ENCODE measurements at regions not wholly inside any gene's neighbourhood (a gene's known extent, or its start where the extent isn't known, plus 50 kb on each side); places are given as distances from the start of the nearest gene placed in this dataset.

GRCh38 chr21:18951271-18952038 is 547.9 kb upstream of the TMPRSS15 start:
- no peaks in the 10 kb centered on the region for H3K27me3 ChIP-seq (ENCODE audit: control insufficient read depth in 2 of 2, insufficient read depth in 2 of 2, low read length in 2 of 2)
- no peak overlapping the region for H3K4me2 ChIP-seq (ENCODE audit: insufficient read depth, low read length)
- H3K79me2 ChIP-seq (ENCODE audit: control insufficient read depth, insufficient read depth, low read length): no peaks in the 10 kb centered on the region
- H3K4me3 ChIP-seq (replicated peaks in 1 of 3; ENCODE audit: insufficient read depth in 1 of 3, low read depth in 1 of 3, low read length in 3 of 3): no peak overlapping the region
- H3K36me3 ChIP-seq (ENCODE audit: control insufficient read depth in 2 of 2, extremely low read depth in 1 of 2, insufficient read depth in 2 of 2, low read length in 2 of 2): no peaks in the 10 kb centered on the region
- H3K9me3 ChIP-seq (replicated peaks; ENCODE audit: control insufficient read depth, insufficient read depth, low read length): no peaks in the 10 kb centered on the region
- no peak overlapping the region for H2AFZ ChIP-seq (ENCODE audit: low read depth, low read length)
- DNase-seq (ENCODE audit: low read depth, low spot score) (no peak), FAIRE-seq (no peak)
- H3K27ac ChIP-seq (ENCODE audit: insufficient read depth, low read depth, low read length): no peak overlapping the region
- BruUV-seq (replicated peaks): no TSS peak
- dilution Hi-C loops (cut with MboI; ENCODE audit: extremely low pct_ligation_motif_present, low sequenced_read_pairs) (no loop called here), intact Hi-C loops (cut with micrococcal nuclease) (no loop called here)
- H4K20me1 ChIP-seq (replicated peaks; ENCODE audit: control insufficient read depth, extremely low read depth, insufficient read depth, low read length): no peaks in the 10 kb centered on the region
- no peaks in the 10 kb centered on the region for H3K4me1 ChIP-seq (ENCODE audit: control insufficient read depth, extremely low read depth, insufficient read depth, low read length)
- no peaks in the 10 kb centered on the region for H3K9me1 ChIP-seq (replicated peaks; ENCODE audit: control insufficient read depth, extremely low read depth, insufficient read depth, low read length)
- CTCF ChIA-PET: no interaction called here
- TF ChIP-seq CTCF (IDR thresholded peaks at IDR 0.05; ENCODE audit: extremely low read depth in 1 of 2, insufficient read depth in 1 of 2, low read depth in 1 of 2, low read length in 2 of 2) (peak in 1 of 2 donors; percentile 22), MAX (IDR thresholded peaks at IDR 0.05; ENCODE audit: insufficient read depth, insufficient read length) (no peak)
- no peak overlapping the region for H3K9ac ChIP-seq (replicated peaks; ENCODE audit: extremely low read depth, insufficient read depth, low read length)
- POLR2A ChIA-PET: no interaction called here

- no peaks in the 10 kb centered on the region for H3K27me3 ChIP-seq (ENCODE audit: control insufficient read depth in 2 of 2, insufficient read depth in 2 of 2, low read length in 2 of 2)
- H3K9me1 ChIP-seq (replicated peaks; ENCODE audit: control insufficient read depth, extremely low read depth, insufficient read depth, low read length): no peaks in the 10 kb centered on the region
- BruUV-seq (replicated peaks): no TSS peak
- no peaks in the 10 kb centered on the region for H3K9me3 ChIP-seq (replicated peaks; ENCODE audit: control insufficient read depth, insufficient read depth, low read length)
- H4K20me1 ChIP-seq (replicated peaks; ENCODE audit: control insufficient read depth, extremely low read depth, insufficient read depth, low read length): no peaks in the 10 kb centered on the region
- FAIRE-seq (no peak), DNase-seq (ENCODE audit: low read depth, low spot score) (no peak)
- no peak overlapping the region for H2AFZ ChIP-seq (ENCODE audit: low read depth, low read length)
- H3K36me3 ChIP-seq (ENCODE audit: control insufficient read depth in 2 of 2, extremely low read depth in 1 of 2, insufficient read depth in 2 of 2, low read length in 2 of 2): no peaks in the 10 kb centered on the region
- TF ChIP-seq POLR2A (IDR thresholded peaks at IDR 0.05; ENCODE audit: low read depth, low read length) (no peak), POLR2AphosphoS5 (IDR thresholded peaks at IDR 0.05; ENCODE audit: insufficient read depth, low read depth, low read length) (no peak), MAX (IDR thresholded peaks at IDR 0.05; ENCODE audit: insufficient read depth, insufficient read length) (no peak), FOS (IDR thresholded peaks at IDR 0.05; ENCODE audit: borderline replicate concordance, insufficient read depth, low read length) (no peak), JUN (IDR thresholded peaks at IDR 0.05; ENCODE audit: borderline replicate concordance, insufficient read depth, insufficient read length, low read depth) (no peak), CTCF (IDR thresholded peaks at IDR 0.05; ENCODE audit: extremely low read depth in 1 of 2, insufficient read depth in 1 of 2, low read depth in 1 of 2, low read length in 2 of 2) (no peak), GATA2 (IDR thresholded peaks at IDR 0.05; ENCODE audit: insufficient read depth, insufficient read length, low read depth, low read length) (no peak), MYC (IDR thresholded peaks at IDR 0.05; ENCODE audit: low read depth, low read length) (no peak), EZH2 (IDR thresholded peaks at IDR 0.05; ENCODE audit: borderline replicate concordance, low read depth, low read length, severe bottlenecking) (no peak)
- intact Hi-C loops (cut with micrococcal nuclease): no loop called here
- no peak overlapping the region for H3K27ac ChIP-seq (ENCODE audit: insufficient read depth, low read depth, low read length)
- no peaks in the 10 kb centered on the region for H3K4me1 ChIP-seq (ENCODE audit: control insufficient read depth, extremely low read depth, insufficient read depth, low read length)
- H3K4me2 ChIP-seq (ENCODE audit: insufficient read depth, low read length): no peak overlapping the region
- ChIA-PET POLR2A (no interaction called here), CTCF (no interaction called here)
- dilution Hi-C loops (cut with MboI; ENCODE audit: extremely low pct_ligation_motif_present, low sequenced_read_pairs): no loop called here
- H3K79me2 ChIP-seq (ENCODE audit: control insufficient read depth, insufficient read depth, low read length): no peaks in the 10 kb centered on the region
- H3K9ac ChIP-seq (replicated peaks; ENCODE audit: extremely low read depth, insufficient read depth, low read length): no peak overlapping the region
- H3K4me3 ChIP-seq (replicated peaks in 1 of 3; ENCODE audit: insufficient read depth in 1 of 3, low read depth in 1 of 3, low read length in 3 of 3): no peak overlapping the region
Measured at GRCh38 chr21:18954441-18954844, 550.9 kb upstream of the TMPRSS15 start.

All from endothelial cell of umbilical vein (primary cell).